Breast epithelium (tissue), 3 donors: ENCODE measurements at regions not wholly inside any gene's neighbourhood (a gene's known extent, or its start where the extent isn't known, plus 50 kb on each side); places are given as distances from the start of the nearest gene placed in this dataset.

Experiments
- POLR2AphosphoS5 ChIP-seq, 3 donors: sonication (generic); formaldehyde crosslinking; IDR thresholded peaks; one replicate each; pipeline ENCODE4 v1.6.1; 2017; ENCODE audit warnings: antibody characterized with exemption in 3 of 3
- TF ChIP-seq, protein P1 (sequence below), 3 donors: fragments of 450-650 bp; IDR thresholded peaks; one replicate each; pipeline ENCODE4 v1.5.1; 2016 to 2017; ENCODE audit warnings: antibody characterized with exemption in 3 of 3, mild to moderate bottlenecking in 3 of 3, moderate library complexity in 3 of 3

DNA sequence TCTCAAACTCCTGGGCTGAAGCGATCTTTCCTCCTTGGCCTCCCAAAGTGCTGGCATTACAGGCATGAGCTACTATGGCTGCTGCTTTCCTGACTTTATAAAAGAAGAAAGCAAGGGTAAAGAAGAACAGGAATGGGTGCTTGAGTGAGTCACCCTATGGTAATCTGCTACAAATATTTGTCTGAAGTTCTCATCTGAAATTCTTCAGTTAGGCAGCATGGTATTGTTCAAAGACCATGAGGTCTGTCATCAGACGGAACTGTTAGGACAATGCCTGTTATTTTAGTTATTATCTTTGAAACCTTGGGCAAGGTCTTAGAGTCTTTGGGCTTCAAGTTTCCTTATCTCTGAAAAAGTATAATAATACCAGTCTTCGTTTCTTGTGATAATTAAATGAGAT is 695.8 kb downstream of the RNF144A start:
- TF ChIP-seq, protein P1, sequence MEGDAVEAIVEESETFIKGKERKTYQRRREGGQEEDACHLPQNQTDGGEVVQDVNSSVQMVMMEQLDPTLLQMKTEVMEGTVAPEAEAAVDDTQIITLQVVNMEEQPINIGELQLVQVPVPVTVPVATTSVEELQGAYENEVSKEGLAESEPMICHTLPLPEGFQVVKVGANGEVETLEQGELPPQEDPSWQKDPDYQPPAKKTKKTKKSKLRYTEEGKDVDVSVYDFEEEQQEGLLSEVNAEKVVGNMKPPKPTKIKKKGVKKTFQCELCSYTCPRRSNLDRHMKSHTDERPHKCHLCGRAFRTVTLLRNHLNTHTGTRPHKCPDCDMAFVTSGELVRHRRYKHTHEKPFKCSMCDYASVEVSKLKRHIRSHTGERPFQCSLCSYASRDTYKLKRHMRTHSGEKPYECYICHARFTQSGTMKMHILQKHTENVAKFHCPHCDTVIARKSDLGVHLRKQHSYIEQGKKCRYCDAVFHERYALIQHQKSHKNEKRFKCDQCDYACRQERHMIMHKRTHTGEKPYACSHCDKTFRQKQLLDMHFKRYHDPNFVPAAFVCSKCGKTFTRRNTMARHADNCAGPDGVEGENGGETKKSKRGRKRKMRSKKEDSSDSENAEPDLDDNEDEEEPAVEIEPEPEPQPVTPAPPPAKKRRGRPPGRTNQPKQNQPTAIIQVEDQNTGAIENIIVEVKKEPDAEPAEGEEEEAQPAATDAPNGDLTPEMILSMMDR (IDR thresholded peaks at IDR 0.05), result no peak
- no peak for TF ChIP-seq POLR2AphosphoS5 (IDR thresholded peaks at IDR 0.05)
